H9 (cell line): ENCODE measurements at regions not wholly inside any gene's neighbourhood (a gene's known extent, or its start where the extent isn't known, plus 50 kb on each side); places are given as distances from the start of the nearest gene placed in this dataset.

Source experiments
- DNase-seq: peaks from one replicate; pipeline ENCODE4 v3.0.0-alpha.2; 2017
- H2AFZ ChIP-seq: one replicate; pipeline ENCODE4 v1.6.1; 2013; ENCODE audit warnings: mild to moderate bottlenecking, low read length, control low read depth, moderate library complexity
- H2AK5ac ChIP-seq: 2 replicates; pipeline ENCODE4 v1.6.1; 2013; ENCODE audit warnings: low read length, control low read depth, mixed read lengths; ENCODE audit not compliant: insufficient read length
- H2BK120ac ChIP-seq: one replicate; pipeline ENCODE4 v1.6.1; 2013; ENCODE audit warnings: low read depth, mild to moderate bottlenecking, low read length, control low read depth, inconsistent platforms; ENCODE audit not compliant: poor library complexity, severe bottlenecking
- H2BK12ac ChIP-seq: 2 replicates; pipeline ENCODE4 v1.6.1; 2013; ENCODE audit warnings: low read length, control low read depth, mixed read lengths, low read depth; ENCODE audit not compliant: insufficient read length
- H2BK15ac ChIP-seq: 2 replicates; pipeline ENCODE4 v1.6.1; 2013; ENCODE audit warnings: low read depth, low read length, control low read depth
- H2BK20ac ChIP-seq: one replicate; pipeline ENCODE4 v1.6.1; 2013; ENCODE audit warnings: low read depth, mild to moderate bottlenecking, low read length, control low read depth, inconsistent platforms; ENCODE audit not compliant: poor library complexity, severe bottlenecking
- H2BK5ac ChIP-seq: 2 replicates; pipeline ENCODE4 v1.6.1; 2013; ENCODE audit warnings: low read length, control low read depth, mixed read lengths; ENCODE audit not compliant: insufficient read length
- H3K14ac ChIP-seq: 2 replicates; pipeline ENCODE4 v1.6.1; 2013; ENCODE audit warnings: low read length, control low read depth; ENCODE audit not compliant: insufficient read depth
- H3K18ac ChIP-seq: 2 replicates; pipeline ENCODE4 v1.6.1; 2013; ENCODE audit warnings: low read depth, mild to moderate bottlenecking, mixed read lengths, low read length, control low read depth; ENCODE audit not compliant: insufficient read length
- H3K23ac ChIP-seq: 2 replicates; pipeline ENCODE4 v1.6.1; 2013; ENCODE audit warnings: low read length, control low read depth, mixed read lengths, low read depth; ENCODE audit not compliant: insufficient read length
- H3K23me2 ChIP-seq: 2 replicates; pipeline ENCODE4 v1.6.1; 2013; ENCODE audit warnings: low read depth, mild to moderate bottlenecking, mixed read lengths, low read length, control low read depth; ENCODE audit not compliant: insufficient read length, poor library complexity, severe bottlenecking
- H3K27ac ChIP-seq: 2 replicates; pipeline ENCODE4 v1.5.1; 2013; ENCODE audit warnings: low read length, control low read depth, mixed read lengths, low read depth; ENCODE audit not compliant: insufficient read length
- H3K27me3 ChIP-seq: 2 replicates; pipeline ENCODE4 v1.6.1; 2013; ENCODE audit warnings: low read length, control low read depth, inconsistent platforms; ENCODE audit not compliant: insufficient read depth
- H3K4ac ChIP-seq: 2 replicates; pipeline ENCODE4 v1.6.1; 2013; ENCODE audit warnings: low read depth, mild to moderate bottlenecking, control low read depth, inconsistent platforms, low read length, moderate library complexity
- H3K4me1 ChIP-seq: 2 replicates; pipeline ENCODE4 v1.6.1; 2013; ENCODE audit warnings: low read length, control low read depth, inconsistent platforms; ENCODE audit not compliant: insufficient read depth
- H3K4me2 ChIP-seq: 2 replicates; pipeline ENCODE4 v1.6.1; 2013; ENCODE audit warnings: low read length, control low read depth, mixed read lengths; ENCODE audit not compliant: insufficient read length, insufficient read depth
- H3K56ac ChIP-seq: 2 replicates; pipeline ENCODE4 v1.6.1; 2013; ENCODE audit warnings: low read depth, mild to moderate bottlenecking, mixed read lengths, low read length, control low read depth; ENCODE audit not compliant: insufficient read length
- H3K79me1 ChIP-seq: 2 replicates; pipeline ENCODE4 v1.6.1; 2013; ENCODE audit warnings: low read depth, mild to moderate bottlenecking, moderate library complexity, low read length, control low read depth, inconsistent platforms; ENCODE audit not compliant: insufficient read depth, poor library complexity, severe bottlenecking
- H3K79me2 ChIP-seq: 2 replicates; pipeline ENCODE4 v1.6.1; 2013; ENCODE audit warnings: low read length, control low read depth, inconsistent platforms; ENCODE audit not compliant: insufficient read depth
- H3K9ac ChIP-seq: 2 replicates; pipeline ENCODE4 v1.6.1; 2013; ENCODE audit warnings: low read length, control low read depth, mixed read lengths; ENCODE audit not compliant: insufficient read length; ENCODE audit errors: extremely low read depth
- H3K9me3 ChIP-seq: one replicate; pipeline ENCODE4 v1.6.1; 2013; ENCODE audit warnings: low read depth, low read length, inconsistent platforms; ENCODE audit not compliant: control insufficient read depth
- H3T11ph ChIP-seq: one replicate; pipeline ENCODE4 v1.6.1; 2013; ENCODE audit warnings: mild to moderate bottlenecking, low read length, control low read depth, inconsistent platforms
- H4K20me1 ChIP-seq: one replicate; pipeline ENCODE4 v1.6.1; 2013; ENCODE audit not compliant: control insufficient read depth, insufficient read length, insufficient read depth
- H4K5ac ChIP-seq: 2 replicates; pipeline ENCODE4 v1.6.1; 2013; ENCODE audit warnings: low read depth, mild to moderate bottlenecking, mixed read lengths, low read length, control low read depth; ENCODE audit not compliant: insufficient read length
- H4K8ac ChIP-seq: replicated peaks from 2 replicates; pipeline ENCODE4 v1.6.1; 2013; ENCODE audit warnings: low read length, control low read depth, mixed read lengths, low read depth; ENCODE audit not compliant: insufficient read length
- H4K91ac ChIP-seq: 2 replicates; pipeline ENCODE4 v1.6.1; 2013; ENCODE audit warnings: low read depth, mild to moderate bottlenecking, moderate library complexity, mixed read lengths, low read length, control low read depth; ENCODE audit not compliant: insufficient read length
- H3K27ac Mint-ChIP-seq, 3 experiments: 2 replicates in 2 of 3; 3 replicates in 1 of 3; pipeline ENCODE4 v1.8.0; 2020 to 2021; ENCODE audit warnings: mixed read lengths in 3 of 3, mild to moderate bottlenecking in 1 of 3, moderate library complexity in 1 of 3
- H3K27me3 Mint-ChIP-seq: 2 replicates; pipeline ENCODE4 v1.8.0; 2021; ENCODE audit warnings: low read depth, mild to moderate bottlenecking, moderate library complexity, mixed read lengths
- H3K36me3 Mint-ChIP-seq, 3 experiments: 2 replicates in 2 of 3; 3 replicates in 1 of 3; pipeline ENCODE4 v1.8.0; 2020 to 2021; ENCODE audit warnings: low read depth in 3 of 3, mixed read lengths in 3 of 3; ENCODE audit not compliant: insufficient read depth in 1 of 3
- H3K4me1 Mint-ChIP-seq, 2 experiments: 2 replicates each; pipeline ENCODE4 v1.8.0; 2020; ENCODE audit warnings: mixed read lengths in 2 of 2
- H3K4me3 Mint-ChIP-seq, 2 experiments: 2 replicates in 1 of 2; 3 replicates in 1 of 2; pipeline ENCODE4 v1.8.0; 2020 to 2021; ENCODE audit warnings: mild to moderate bottlenecking in 2 of 2, mixed read lengths in 2 of 2, moderate library complexity in 1 of 2
- H3K9me3 Mint-ChIP-seq, 2 experiments: 2 replicates in 1 of 2; 3 replicates in 1 of 2; pipeline ENCODE4 v1.8.0; 2020; ENCODE audit warnings: mild to moderate bottlenecking in 2 of 2, mixed read lengths in 2 of 2, moderate library complexity in 1 of 2
- CTCF ChIP-seq: fragments of 200-600 bp; sonication (generic); conservative IDR thresholded peaks from 3 replicates; pipeline ENCODE4 v1.8.0; 2021; ENCODE audit warnings: antibody characterized with exemption, mild to moderate bottlenecking
- WGBS: extraction: QIAGEN DNeasy Blood & Tissue Kit; methylation state at CpG from one replicate; pipeline ENCODE4 v1.1.7; 2013; ENCODE audit warnings: missing lambda C conversion rate, low lambda C conversion rate, mixed read lengths; ENCODE audit not compliant: insufficient read length; ENCODE audit errors: extremely low coverage; 5-methylcytosine and 5-hydroxymethylcytosine counted together

- Histone ChIP-seq H3K79me1 (no peaks in the 10 kb centered on the region), H2BK120ac (no peak overlapping the region), H3K23me2 (no peaks in the 10 kb centered on the region), H4K20me1 (no peaks in the 10 kb centered on the region), H2AK5ac (no peak overlapping the region), H3K79me2 (no peaks in the 10 kb centered on the region), H2BK15ac (no peak overlapping the region), H4K91ac (no peak overlapping the region), H2BK20ac (no peak overlapping the region), H3K23ac (no peak overlapping the region), H3K56ac (no peak overlapping the region), H4K5ac (no peak overlapping the region), H3T11ph (no peak overlapping the region), H4K8ac (no peak overlapping the region), H3K27ac (no peak overlapping the region), H3K4me2 (no peak overlapping the region), H3K9me3 (no peaks in the 10 kb centered on the region), H3K9ac (no peak overlapping the region), H3K4me1 (no peaks in the 10 kb centered on the region), H2BK12ac (no peak overlapping the region), H2BK5ac (no peak overlapping the region), H3K27me3 (no peaks in the 10 kb centered on the region), H3K14ac (no peak overlapping the region; the same call in 1 of the 2 replicates), H3K18ac (no peak overlapping the region), H2AFZ (no peak overlapping the region), H3K4ac (no peak overlapping the region)
- no peaks in the 10 kb centered on the region; a peak in 1 of 5 replicates for H3K9me3 Mint-ChIP-seq
- no peak overlapping the region for H3K4me3 Mint-ChIP-seq
- WGBS = no CpG with 5 or more reads among the region's 7 CpGs
- H3K27ac Mint-ChIP-seq = peak overlapping the region in 1 of 3 experiments; percentile 50; a peak in 2 of 7 replicates
- H3K27me3 Mint-ChIP-seq = peaks cover 6% of the 10 kb centered on the region
- no peak for TF ChIP-seq CTCF
- no peaks in the 10 kb centered on the region for H3K36me3 Mint-ChIP-seq
- peaks cover 6 to 8% of the 10 kb centered on the region in 2 experiments; a peak in 2 of 4 replicates for H3K4me1 Mint-ChIP-seq
- DNase-seq = no peak
Measured at GRCh38 chr9:87800456-87800855, 74.5 kb downstream of the CTSL start.
